ENCODE measurements at regions not wholly inside any gene's neighbourhood (a gene's known extent, or its start where the extent isn't known, plus 50 kb on each side); places are given as distances from the start of the nearest gene placed in this dataset.

GRCh38 chr12:114483996-114484395 is 78.1 kb upstream of the TBX5 start:
- H3K27me3 ChIP-seq (replicated peaks in 1 of 4; ENCODE audit: control insufficient read depth in 3 of 4, extremely low read depth in 1 of 4, insufficient read depth in 3 of 4, low read length in 3 of 4): peaks cover 25 to 44% (median 41%) of the 10 kb centered on the region in 4 experiments

More at GRCh38 chr12:114483996-114484395, 78.1 kb upstream of the TBX5 start:
- DNase-seq (ENCODE audit: low read depth in 1 of 2, low spot score in 2 of 2) (no peak), FAIRE-seq (no peak)
- Histone ChIP-seq H2BK12ac (ENCODE audit: low read depth, low read length) (no peak overlapping the region), H3K4me1 (replicated peaks in 1 of 4; ENCODE audit: control insufficient read depth in 3 of 4, insufficient read depth in 4 of 4, low read length in 3 of 4) (peaks cover 0 to 3% (median 0%) of the 10 kb centered on the region in 4 experiments; a peak in 2 of 7 replicates), H2AK5ac (ENCODE audit: low read depth, low read length) (no peak overlapping the region), H3K27ac (ENCODE audit: low read depth, low read length) (no peak overlapping the region), H3K9ac (replicated peaks in 1 of 4; ENCODE audit: extremely low read depth in 1 of 4, low read depth in 3 of 4, low read length in 3 of 4) (no peak overlapping the region), H2BK5ac (ENCODE audit: low read depth, low read length) (no peak overlapping the region), H3K23me2 (ENCODE audit: low read depth, low read length) (peaks cover 6% of the 10 kb centered on the region; the same call in 1 of the 2 replicates), H2BK20ac (ENCODE audit: low read length) (no peak overlapping the region), H2BK120ac (replicated peaks; ENCODE audit: low read depth, low read length) (no peak overlapping the region), H4K91ac (replicated peaks; ENCODE audit: insufficient read length, low read length) (no peak overlapping the region), H2BK15ac (ENCODE audit: low read length) (no peak overlapping the region), H2AFZ (ENCODE audit: low read length) (no peak overlapping the region), H3K36me3 (ENCODE audit: control insufficient read depth in 2 of 4, insufficient read depth in 4 of 4, low read length in 3 of 4) (no peaks in the 10 kb centered on the region), H3K14ac (ENCODE audit: insufficient read length) (no peak overlapping the region), H4K5ac (ENCODE audit: insufficient read length, low read depth, low read length) (no peak overlapping the region), H4K20me1 (replicated peaks in 1 of 2; ENCODE audit: control insufficient read depth in 1 of 2, insufficient read depth in 2 of 2, low read length in 2 of 2) (no peaks in the 10 kb centered on the region), H3K9me3 (ENCODE audit: insufficient read depth in 2 of 2, low read depth in 1 of 2, low read length in 1 of 2) (peaks cover 0 to 13% of the 10 kb centered on the region in 2 experiments; a peak in 2 of 4 replicates), H3K56ac (replicated peaks; ENCODE audit: insufficient read length, low read depth, low read length) (no peak overlapping the region), H4K8ac (ENCODE audit: extremely low read depth, insufficient read depth, low read length) (no peak overlapping the region), H3K18ac (ENCODE audit: extremely low read depth, low read length) (no peak overlapping the region), H3K4me2 (ENCODE audit: insufficient read depth in 1 of 2, low read depth in 2 of 2, low read length in 2 of 2) (no peak overlapping the region), H3K23ac (ENCODE audit: insufficient read length) (no peak overlapping the region), H3K79me1 (ENCODE audit: low read depth, low read length) (no peaks in the 10 kb centered on the region), H3K79me2 (ENCODE audit: control insufficient read depth in 1 of 2, insufficient read depth in 2 of 2, low read length in 2 of 2) (no peaks in the 10 kb centered on the region), H3K4ac (replicated peaks; ENCODE audit: insufficient read length, low read depth, low read length) (no peak overlapping the region), H3K4me3 (ENCODE audit: extremely low read depth in 1 of 4, insufficient read depth in 2 of 4, low read depth in 3 of 4, low read length in 4 of 4) (no peak overlapping the region)
- TF ChIP-seq SIN3A (conservative IDR thresholded peaks at IDR 0.05 in 1 of 2, IDR thresholded peaks at IDR 0.05 in 1 of 2; ENCODE audit: low read depth in 1 of 2, low read length in 2 of 2) (no peak), BACH1 (IDR thresholded peaks at IDR 0.05; ENCODE audit: low read length) (no peak), CBX5 (IDR thresholded peaks at IDR 0.05; ENCODE audit: low read depth, low read length) (no peak), POLR2A (IDR thresholded peaks at IDR 0.05; ENCODE audit: control extremely low read depth in 1 of 2, low read depth in 2 of 2, low read length in 2 of 2) (no peak), POU5F1 (IDR thresholded peaks at IDR 0.05; ENCODE audit: low read depth, low read length) (no peak), MAX (IDR thresholded peaks at IDR 0.05) (no peak), SP1 (IDR thresholded peaks at IDR 0.05; ENCODE audit: low read depth, low read length) (no peak), CBX8 (IDR thresholded peaks at IDR 0.05; ENCODE audit: borderline replicate concordance, low read depth, low read length) (no peak), TAF1 (IDR thresholded peaks at IDR 0.05; ENCODE audit: low read depth, low read length) (no peak), CHD2 (IDR thresholded peaks at IDR 0.05; ENCODE audit: low read length) (no peak), KDM1A (IDR thresholded peaks at IDR 0.05; ENCODE audit: borderline replicate concordance, low read length) (no peak), SP2 (IDR thresholded peaks at IDR 0.05; ENCODE audit: low read length) (no peak), CREB1 (IDR thresholded peaks at IDR 0.05) (no peak), RXRA (IDR thresholded peaks at IDR 0.05; ENCODE audit: insufficient read depth, low read depth, low read length) (no peak)
- POLR2A ChIA-PET (ENCODE audit: partially characterized antibody): no interaction called here
- 93% methylated on average over 3 of the region's 3 CpGs; no CpG with 5 or more reads in 1 of the 2 experiments for WGBS, 2 experiments (ENCODE audit: extremely low coverage in 1 of 2, insufficient coverage in 1 of 2, insufficient read length in 1 of 2, insufficient replicate concordance in 2 of 2, low coverage in 1 of 2, low lambda C conversion rate in 2 of 2, missing lambda C conversion rate in 1 of 2)
- CTCF ChIA-PET (ENCODE audit: partially characterized antibody): interaction anchor here (0.9 to 5.6 kb wide), 3 partner anchors 11 to 477 kb away, joined by 3 to 51 read pairs (median 21); no protein-coding TSS in a partner anchor
